OCI-LY1 (cell line): ENCODE measurements at regions not wholly inside any gene's neighbourhood (a gene's known extent, or its start where the extent isn't known, plus 50 kb on each side); places are given as distances from the start of the nearest gene placed in this dataset.

ENCODE experiments used
- CTCF ChIP-seq: fragments of 200-600 bp; sonication (generic), shearing (Covaris generic); IDR thresholded peaks from 2 replicates; pipeline ENCODE4 v1.5.1; 2017; ENCODE audit warnings: mild to moderate bottlenecking, antibody characterized with exemption, low read length, moderate library complexity, mixed read lengths
- EZH2 ChIP-seq: fragments of 200-600 bp; sonication (generic), shearing (Covaris generic); IDR thresholded peaks from 2 replicates; pipeline ENCODE4 v1.8.0; 2017; ENCODE audit warnings: borderline replicate concordance, mixed run types, mild to moderate bottlenecking, antibody characterized with exemption, low read length, moderate library complexity, mixed read lengths

DNA sequence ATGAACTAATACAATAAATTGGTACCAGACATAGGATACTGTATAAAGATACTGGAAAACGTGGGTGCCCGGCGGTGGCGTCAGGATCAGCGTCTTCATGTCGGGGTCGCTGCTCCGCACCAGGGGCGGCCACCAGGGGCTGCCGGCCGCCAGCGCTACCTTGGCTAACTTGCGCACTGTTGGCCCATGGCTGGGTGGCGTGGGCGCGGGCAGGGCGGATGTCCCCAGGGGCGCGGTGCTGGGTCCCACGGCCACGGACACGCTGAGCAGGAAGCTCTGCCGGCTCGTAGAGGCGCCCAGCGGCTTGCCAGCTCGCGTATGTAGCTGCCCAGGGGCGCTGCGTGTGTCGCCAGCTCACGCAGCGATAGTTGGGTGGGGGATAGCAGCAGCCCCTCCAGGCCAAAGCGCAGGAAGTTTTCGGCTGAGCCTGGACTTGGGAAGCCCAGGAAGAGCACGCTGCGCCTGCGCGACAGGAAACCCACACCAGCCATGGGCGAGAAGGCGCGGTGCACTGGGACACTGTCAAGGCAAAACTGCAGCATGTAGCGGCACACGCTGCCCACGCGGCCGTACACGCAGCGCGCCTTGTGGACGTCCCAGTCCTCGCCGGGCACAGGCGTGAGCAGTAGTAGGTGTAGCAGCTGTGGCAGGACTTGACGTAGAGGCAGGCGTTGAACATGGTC lies 299.9 kb downstream of the CCDC74A start:
- no peak for TF ChIP-seq CTCF
- no peak for TF ChIP-seq EZH2
